Spinal cord (tissue), 9 donors: ENCODE measurements at regions not wholly inside any gene's neighbourhood (a gene's known extent, or its start where the extent isn't known, plus 50 kb on each side); places are given as distances from the start of the nearest gene placed in this dataset.

Experiments used
- DNase-seq, 6 donors: peaks; one replicate each; pipeline versions ENCODE4 v3.0.0 to v3.0.0-alpha.2; 2013 to 2015; ENCODE audit warnings: low spot score in 6 of 6, low read depth in 4 of 6
- H3K27ac ChIP-seq: one replicate; pipeline ENCODE4 v1.5.1; 2013; ENCODE audit warnings: low read depth, low read length, control low read depth
- H3K27me3 ChIP-seq: one replicate; pipeline ENCODE4 v1.6.1; 2013; ENCODE audit warnings: low read length; ENCODE audit not compliant: control insufficient read depth, insufficient read depth
- H3K36me3 ChIP-seq: one replicate; pipeline ENCODE4 v1.6.1; 2013; ENCODE audit warnings: low read length; ENCODE audit not compliant: control insufficient read depth, insufficient read depth
- H3K4me1 ChIP-seq: one replicate; pipeline ENCODE4 v1.6.1; 2013; ENCODE audit warnings: low read length; ENCODE audit not compliant: control insufficient read depth, insufficient read depth
- H3K4me3 ChIP-seq: one replicate; pipeline ENCODE4 v1.5.1; 2013; ENCODE audit warnings: low read depth, low read length, control low read depth
- H3K9me3 ChIP-seq: one replicate; pipeline ENCODE4 v1.6.1; 2013; ENCODE audit warnings: low read length; ENCODE audit not compliant: control insufficient read depth, insufficient read depth
- WGBS: methylation state at CpG from one replicate; pipeline ENCODE4 v1.1.5; 2013; ENCODE audit warnings: missing lambda C conversion rate; ENCODE audit not compliant: insufficient coverage; 5-methylcytosine and 5-hydroxymethylcytosine counted together
- donor health status: healthy.

- no peaks in the 10 kb centered on the region for H3K36me3 ChIP-seq
- no peak overlapping the region for H3K4me3 ChIP-seq
- H3K4me1 ChIP-seq = no peaks in the 10 kb centered on the region
- no peaks in the 10 kb centered on the region for H3K27me3 ChIP-seq
- H3K27ac ChIP-seq = no peak overlapping the region
- no peak for DNase-seq
- H3K9me3 ChIP-seq = no peaks in the 10 kb centered on the region
- 63% methylated on average over 9 of the region's 11 CpGs for WGBS
These were observed 234.2 kb upstream of the TOX3 start for GRCh38 chr16:52781005-52781630.

- Histone ChIP-seq H3K36me3 (no peaks in the 10 kb centered on the region), H3K27ac (no peak overlapping the region), H3K9me3 (no peaks in the 10 kb centered on the region), H3K27me3 (no peaks in the 10 kb centered on the region), H3K4me3 (no peak overlapping the region), H3K4me1 (no peaks in the 10 kb centered on the region)
- peak in 1 of 6 donors; percentile 85 for DNase-seq
- WGBS = no CpG with 5 or more reads among the region's 1 CpG
These were observed 226.1 kb upstream of the TOX3 start for GRCh38 chr16:52773026-52773425.

DNA sequence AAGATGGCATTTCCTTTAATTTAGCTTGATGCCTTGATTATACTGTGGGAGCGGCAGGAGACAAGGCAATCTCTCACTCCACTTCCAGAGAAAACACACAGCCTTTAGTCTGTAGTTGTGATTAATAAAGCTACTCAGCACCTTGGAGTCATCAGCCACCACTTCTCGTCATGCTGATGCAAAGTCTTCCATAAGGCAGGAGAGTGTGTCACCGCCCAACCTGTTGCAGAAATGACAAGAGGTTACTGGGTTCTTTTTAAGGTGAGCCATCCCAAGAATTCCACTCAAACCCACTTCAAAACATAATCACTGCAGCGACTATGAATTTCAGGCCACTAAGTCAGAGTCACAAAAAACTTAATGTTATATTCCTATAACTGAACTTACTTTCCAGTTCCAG is 223.9 kb upstream of the TOX3 start:
- Histone ChIP-seq H3K27me3 (no peaks in the 10 kb centered on the region), H3K4me3 (no peak overlapping the region), H3K4me1 (no peaks in the 10 kb centered on the region), H3K9me3 (no peaks in the 10 kb centered on the region), H3K27ac (no peak overlapping the region), H3K36me3 (no peaks in the 10 kb centered on the region)
- peak in 1 of 6 donors; percentile 72 for DNase-seq
- 60% methylated on average over 1 of the region's 4 CpGs for WGBS

DNA sequence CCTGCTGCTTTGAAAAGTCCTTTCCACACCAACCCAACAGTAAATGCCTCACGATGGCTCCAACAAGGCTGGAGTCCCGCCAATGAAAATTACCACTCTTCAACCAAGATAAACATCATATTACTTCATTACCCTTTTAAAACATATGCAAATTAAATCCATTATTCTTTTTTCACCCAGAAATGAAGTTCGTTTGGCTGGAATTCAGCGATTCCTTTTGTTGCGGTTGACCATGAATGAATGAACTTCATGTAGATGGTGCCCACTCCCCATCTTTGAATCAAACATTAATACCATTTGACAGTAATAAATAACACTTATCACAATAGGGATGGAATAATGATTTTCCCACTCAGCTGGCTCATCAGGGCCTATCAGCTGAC is 211.5 kb upstream of the TOX3 start:
- 65% methylated on average over 3 of the region's 5 CpGs for WGBS

DNA sequence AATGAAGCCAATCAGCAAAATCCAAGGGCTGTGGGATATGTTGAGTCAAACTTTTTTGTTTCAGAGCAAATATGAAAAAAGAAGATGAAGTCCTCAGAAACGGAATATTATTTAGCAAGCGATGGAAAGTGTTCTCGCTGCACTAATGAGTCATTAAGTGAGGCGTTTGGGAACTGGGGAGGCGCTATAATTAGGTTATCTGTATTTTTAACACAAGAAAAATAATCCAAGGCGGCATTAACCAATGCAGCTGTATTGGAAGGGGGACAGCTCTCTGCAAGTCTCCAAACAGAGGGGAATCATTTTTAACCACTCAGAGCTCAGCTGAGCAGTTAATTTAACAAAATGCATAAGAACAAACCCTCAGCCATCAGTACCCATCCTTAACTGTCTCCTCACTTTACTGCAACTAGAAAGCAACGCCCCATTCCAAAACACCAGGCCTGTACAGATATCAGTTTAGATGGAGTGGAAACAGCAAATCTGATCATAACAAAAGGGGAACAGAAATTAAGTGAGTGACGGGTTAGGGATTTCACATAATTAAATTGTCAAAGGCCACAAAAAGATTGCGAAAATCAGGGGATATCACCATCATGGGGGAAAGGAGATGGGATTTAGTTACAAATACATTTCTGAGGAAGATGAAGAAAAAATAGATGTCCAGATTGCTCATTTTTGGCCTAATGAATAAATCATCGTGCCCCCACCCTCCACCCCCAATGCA is 211.0 kb upstream of the TOX3 start:
- H3K36me3 ChIP-seq = no peaks in the 10 kb centered on the region
- H3K27ac ChIP-seq = no peak overlapping the region
- peak in 1 of 6 donors; percentile 84 for DNase-seq
- no peaks in the 10 kb centered on the region for H3K27me3 ChIP-seq
- 70% methylated on average over 5 of the region's 10 CpGs for WGBS
- no peak overlapping the region for H3K4me3 ChIP-seq
- no peaks in the 10 kb centered on the region for H3K4me1 ChIP-seq
- H3K9me3 ChIP-seq = no peaks in the 10 kb centered on the region

More for the DNA sequence above, 211.5 kb upstream of the TOX3 start:
- no peaks in the 10 kb centered on the region for H3K36me3 ChIP-seq
- no peaks in the 10 kb centered on the region for H3K9me3 ChIP-seq
- H3K4me3 ChIP-seq = no peak overlapping the region
- no peak overlapping the region for H3K27ac ChIP-seq
- H3K27me3 ChIP-seq = no peaks in the 10 kb centered on the region
- DNase-seq = peak in 2 of 6 donors; percentile 61 to 91
- H3K4me1 ChIP-seq = no peaks in the 10 kb centered on the region

GRCh38 chr16:52756812-52757517 is 210.0 kb upstream of the TOX3 start:
- Histone ChIP-seq H3K27me3 (no peaks in the 10 kb centered on the region), H3K4me1 (no peaks in the 10 kb centered on the region), H3K4me3 (no peak overlapping the region), H3K36me3 (no peaks in the 10 kb centered on the region), H3K9me3 (no peaks in the 10 kb centered on the region), H3K27ac (no peak overlapping the region)
- DNase-seq = no peak
- no CpG with 5 or more reads among the region's 2 CpGs for WGBS

GRCh38 chr16:52755396-52755795 is 208.5 kb upstream of the TOX3 start:
- no peaks in the 10 kb centered on the region for H3K9me3 ChIP-seq
- H3K27me3 ChIP-seq = no peaks in the 10 kb centered on the region
- WGBS = no CpG with 5 or more reads among the region's 1 CpG
- no peaks in the 10 kb centered on the region for H3K4me1 ChIP-seq
- no peak overlapping the region for H3K4me3 ChIP-seq
- H3K36me3 ChIP-seq = no peaks in the 10 kb centered on the region
- H3K27ac ChIP-seq = no peak overlapping the region
- no peak for DNase-seq

GRCh38 chr16:52751035-52751434 is 204.1 kb upstream of the TOX3 start:
- no peak overlapping the region for H3K27ac ChIP-seq
- no peaks in the 10 kb centered on the region for H3K36me3 ChIP-seq
- no peaks in the 10 kb centered on the region for H3K27me3 ChIP-seq
- H3K4me1 ChIP-seq = no peaks in the 10 kb centered on the region
- no peaks in the 10 kb centered on the region for H3K9me3 ChIP-seq
- no peak for DNase-seq
- H3K4me3 ChIP-seq = no peak overlapping the region

- no peak overlapping the region for H3K27ac ChIP-seq
- H3K4me3 ChIP-seq = no peak overlapping the region
- no peaks in the 10 kb centered on the region for H3K4me1 ChIP-seq
- no peak for DNase-seq
- H3K27me3 ChIP-seq = no peaks in the 10 kb centered on the region
- no CpG with 5 or more reads among the region's 4 CpGs for WGBS
- H3K36me3 ChIP-seq = no peaks in the 10 kb centered on the region
- H3K9me3 ChIP-seq = no peaks in the 10 kb centered on the region
These were observed 201.8 kb upstream of the TOX3 start for GRCh38 chr16:52748741-52749140.
